Testis (tissue), 2 donors: ENCODE measurements at regions not wholly inside any gene's neighbourhood (a gene's known extent, or its start where the extent isn't known, plus 50 kb on each side); places are given as distances from the start of the nearest gene placed in this dataset.

Experiments used
- POLR2A ChIP-seq: fragments of 450-650 bp; IDR thresholded peaks from one replicate; pipeline ENCODE4 v1.6.1; 2017; ENCODE audit warnings: antibody characterized with exemption, mild to moderate bottlenecking, moderate library complexity
- TF ChIP-seq, protein P1 (sequence below), 3 experiments: fragments of 450-650 bp in 2 of 3; fragments of 200-600 bp in 1 of 3; sonication (generic) in 1 of 3; IDR thresholded peaks; one replicate each; pipeline ENCODE4 v1.5.1; 2016 to 2019; ENCODE audit warnings: antibody characterized with exemption in 3 of 3, mild to moderate bottlenecking in 2 of 3, moderate library complexity in 1 of 3

- TF ChIP-seq, protein P1, sequence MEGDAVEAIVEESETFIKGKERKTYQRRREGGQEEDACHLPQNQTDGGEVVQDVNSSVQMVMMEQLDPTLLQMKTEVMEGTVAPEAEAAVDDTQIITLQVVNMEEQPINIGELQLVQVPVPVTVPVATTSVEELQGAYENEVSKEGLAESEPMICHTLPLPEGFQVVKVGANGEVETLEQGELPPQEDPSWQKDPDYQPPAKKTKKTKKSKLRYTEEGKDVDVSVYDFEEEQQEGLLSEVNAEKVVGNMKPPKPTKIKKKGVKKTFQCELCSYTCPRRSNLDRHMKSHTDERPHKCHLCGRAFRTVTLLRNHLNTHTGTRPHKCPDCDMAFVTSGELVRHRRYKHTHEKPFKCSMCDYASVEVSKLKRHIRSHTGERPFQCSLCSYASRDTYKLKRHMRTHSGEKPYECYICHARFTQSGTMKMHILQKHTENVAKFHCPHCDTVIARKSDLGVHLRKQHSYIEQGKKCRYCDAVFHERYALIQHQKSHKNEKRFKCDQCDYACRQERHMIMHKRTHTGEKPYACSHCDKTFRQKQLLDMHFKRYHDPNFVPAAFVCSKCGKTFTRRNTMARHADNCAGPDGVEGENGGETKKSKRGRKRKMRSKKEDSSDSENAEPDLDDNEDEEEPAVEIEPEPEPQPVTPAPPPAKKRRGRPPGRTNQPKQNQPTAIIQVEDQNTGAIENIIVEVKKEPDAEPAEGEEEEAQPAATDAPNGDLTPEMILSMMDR (IDR thresholded peaks at IDR 0.05): no peak
- no peak for TF ChIP-seq POLR2A
Measured at GRCh38 chr6:165913676-165914570, 250.9 kb upstream of the PDE10A start.
